Hepatocyte (in vitro differentiated cells): ENCODE measurements at regions not wholly inside any gene's neighbourhood (a gene's known extent, or its start where the extent isn't known, plus 50 kb on each side); places are given as distances from the start of the nearest gene placed in this dataset.

Experiments
- DNase-seq: peaks from one replicate; pipeline ENCODE4 v3.0.0-alpha.2; 2016; ENCODE audit warnings: low spot score
- H2AFZ ChIP-seq: fragments of 200-600 bp; sonication (generic); 2 replicates; pipeline ENCODE4 v1.6.0; 2016; ENCODE audit warnings: antibody characterized with exemption, mild to moderate bottlenecking
- H3K27ac ChIP-seq: fragments of 200-600 bp; sonication (generic); 2 replicates; pipeline ENCODE4 v1.5.1; 2016; ENCODE audit warnings: mild to moderate bottlenecking
- H3K27me3 ChIP-seq: fragments of 200-600 bp; sonication (generic); 2 replicates; pipeline ENCODE4 v1.6.1; 2016
- H3K36me3 ChIP-seq: fragments of 200-600 bp; sonication (generic); replicated peaks from 2 replicates; pipeline ENCODE4 v1.5.1; 2016; ENCODE audit warnings: low read depth; ENCODE audit not compliant: insufficient read depth
- H3K4me1 ChIP-seq: fragments of 200-600 bp; sonication (generic); 2 replicates; pipeline ENCODE4 v1.5.1; 2016; ENCODE audit warnings: mild to moderate bottlenecking, moderate library complexity; ENCODE audit not compliant: insufficient read depth
- H3K4me2 ChIP-seq: fragments of 200-600 bp; sonication (generic); 2 replicates; pipeline ENCODE4 v1.6.0; 2016
- H3K4me3 ChIP-seq: fragments of 200-600 bp; sonication (generic); 2 replicates; pipeline ENCODE4 v1.5.1; 2016; ENCODE audit warnings: mild to moderate bottlenecking
- H3K79me2 ChIP-seq: fragments of 200-600 bp; sonication (generic); 2 replicates; pipeline ENCODE4 v1.6.0; 2017; ENCODE audit warnings: mild to moderate bottlenecking
- H3K9me2 ChIP-seq: fragments of 200-600 bp; sonication (generic); replicated peaks from 2 replicates; pipeline ENCODE4 v1.6.0; 2017; ENCODE audit warnings: mild to moderate bottlenecking; ENCODE audit not compliant: insufficient read depth
- H3K9me3 ChIP-seq: fragments of 200-600 bp; sonication (generic); 2 replicates; pipeline ENCODE4 v1.5.1; 2016; ENCODE audit warnings: low read depth, mild to moderate bottlenecking
- H4K20me1 ChIP-seq: fragments of 200-600 bp; sonication (generic); 2 replicates; pipeline ENCODE4 v1.6.0; 2016; ENCODE audit warnings: mild to moderate bottlenecking; ENCODE audit not compliant: insufficient read depth, poor library complexity, severe bottlenecking
- EZH2 ChIP-seq: fragments of 200-600 bp; sonication (generic); IDR thresholded peaks from 2 replicates; pipeline ENCODE4 v1.6.1; 2016; ENCODE audit warnings: antibody characterized with exemption, mild to moderate bottlenecking, borderline replicate concordance
- EZH2phosphoT487 ChIP-seq: fragments of 200-600 bp; sonication (generic); IDR thresholded peaks from one replicate; pipeline ENCODE4 v1.6.1; 2018; ENCODE audit warnings: antibody characterized with exemption, mild to moderate bottlenecking, low read depth, moderate library complexity; ENCODE audit not compliant: unreplicated experiment, severe bottlenecking
- WGBS: methylation state at CpG from one replicate; pipeline ENCODE4 v1.1.6; 2016; ENCODE audit warnings: low lambda C conversion rate; ENCODE audit errors: missing lambda C conversion rate; 5-methylcytosine and 5-hydroxymethylcytosine counted together
- TF ChIP-seq, protein P1 (sequence below): fragments of 200-600 bp; sonication (generic); IDR thresholded peaks from 2 replicates; pipeline ENCODE4 v1.5.1; 2016; ENCODE audit warnings: antibody characterized with exemption, mild to moderate bottlenecking; ENCODE audit not compliant: poor library complexity

DNA sequence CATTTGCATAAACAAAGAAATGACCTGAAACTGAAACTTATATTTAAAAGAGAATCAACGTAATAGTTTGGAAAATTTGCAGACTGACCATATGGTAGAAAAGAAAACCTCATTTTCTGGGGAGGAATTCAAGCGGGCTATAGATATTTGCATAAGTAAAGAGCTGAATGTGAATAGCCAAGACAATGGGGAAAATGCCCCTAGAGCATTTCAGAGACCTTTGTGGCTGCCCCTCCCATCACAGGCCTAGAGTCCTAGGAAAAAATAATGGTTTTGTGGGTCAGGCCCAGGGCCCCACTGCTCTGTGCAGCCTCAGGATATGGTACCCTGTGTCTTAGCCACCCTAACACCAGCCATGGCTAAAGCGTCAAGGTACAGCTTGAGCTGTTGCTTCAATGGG, 480.6 kb upstream of the MBL2 start:
- DNase-seq: no peak
- H3K36me3 ChIP-seq: no peaks in the 10 kb centered on the region
- no peaks in the 10 kb centered on the region for H3K4me1 ChIP-seq
- no peak overlapping the region for H3K4me3 ChIP-seq
- 65% methylated on average over 3 of the region's 3 CpGs for WGBS
- no peak overlapping the region for H2AFZ ChIP-seq
- H4K20me1 ChIP-seq: no peaks in the 10 kb centered on the region
- no peaks in the 10 kb centered on the region for H3K79me2 ChIP-seq
- H3K4me2 ChIP-seq: no peak overlapping the region
- no peak overlapping the region for H3K27ac ChIP-seq
- no peaks in the 10 kb centered on the region for H3K27me3 ChIP-seq
- TF ChIP-seq EZH2phosphoT487: no peak
- TF ChIP-seq, protein P1, sequence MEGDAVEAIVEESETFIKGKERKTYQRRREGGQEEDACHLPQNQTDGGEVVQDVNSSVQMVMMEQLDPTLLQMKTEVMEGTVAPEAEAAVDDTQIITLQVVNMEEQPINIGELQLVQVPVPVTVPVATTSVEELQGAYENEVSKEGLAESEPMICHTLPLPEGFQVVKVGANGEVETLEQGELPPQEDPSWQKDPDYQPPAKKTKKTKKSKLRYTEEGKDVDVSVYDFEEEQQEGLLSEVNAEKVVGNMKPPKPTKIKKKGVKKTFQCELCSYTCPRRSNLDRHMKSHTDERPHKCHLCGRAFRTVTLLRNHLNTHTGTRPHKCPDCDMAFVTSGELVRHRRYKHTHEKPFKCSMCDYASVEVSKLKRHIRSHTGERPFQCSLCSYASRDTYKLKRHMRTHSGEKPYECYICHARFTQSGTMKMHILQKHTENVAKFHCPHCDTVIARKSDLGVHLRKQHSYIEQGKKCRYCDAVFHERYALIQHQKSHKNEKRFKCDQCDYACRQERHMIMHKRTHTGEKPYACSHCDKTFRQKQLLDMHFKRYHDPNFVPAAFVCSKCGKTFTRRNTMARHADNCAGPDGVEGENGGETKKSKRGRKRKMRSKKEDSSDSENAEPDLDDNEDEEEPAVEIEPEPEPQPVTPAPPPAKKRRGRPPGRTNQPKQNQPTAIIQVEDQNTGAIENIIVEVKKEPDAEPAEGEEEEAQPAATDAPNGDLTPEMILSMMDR: no peak
- TF ChIP-seq EZH2: no peak
- no peaks in the 10 kb centered on the region for H3K9me3 ChIP-seq
- H3K9me2 ChIP-seq: no peaks in the 10 kb centered on the region

DNA sequence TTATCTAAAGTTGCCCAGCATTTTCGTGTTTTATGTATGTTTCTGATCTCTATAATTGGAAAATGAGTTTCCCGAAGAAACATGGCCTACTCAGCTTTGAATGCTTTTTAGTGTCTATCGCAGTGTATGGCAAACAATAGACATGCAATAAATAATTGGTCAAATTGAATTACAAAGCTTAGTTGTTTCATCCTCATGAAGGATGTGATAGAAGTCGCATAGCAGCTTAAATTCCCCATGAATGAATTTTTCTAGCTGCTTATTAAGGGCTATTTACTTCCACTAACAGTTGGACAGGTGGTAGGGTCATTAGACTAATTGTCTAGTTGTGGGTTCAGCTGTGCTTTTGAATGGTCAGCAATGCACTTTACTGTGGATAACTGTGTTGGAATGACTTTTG, 467.3 kb upstream of the MBL2 start:
- WGBS: 84% methylated on average over 4 of the region's 4 CpGs
- Histone ChIP-seq H4K20me1 (no peaks in the 10 kb centered on the region), H3K4me3 (no peak overlapping the region), H2AFZ (no peak overlapping the region), H3K9me2 (no peaks in the 10 kb centered on the region), H3K4me2 (no peak overlapping the region), H3K27me3 (no peaks in the 10 kb centered on the region), H3K9me3 (no peaks in the 10 kb centered on the region), H3K36me3 (no peaks in the 10 kb centered on the region), H3K79me2 (no peaks in the 10 kb centered on the region), H3K27ac (no peak overlapping the region), H3K4me1 (no peaks in the 10 kb centered on the region)
- no peak for TF ChIP-seq EZH2
- TF ChIP-seq EZH2phosphoT487: no peak
- TF ChIP-seq, protein P1: no peak
- no peak for DNase-seq

DNA sequence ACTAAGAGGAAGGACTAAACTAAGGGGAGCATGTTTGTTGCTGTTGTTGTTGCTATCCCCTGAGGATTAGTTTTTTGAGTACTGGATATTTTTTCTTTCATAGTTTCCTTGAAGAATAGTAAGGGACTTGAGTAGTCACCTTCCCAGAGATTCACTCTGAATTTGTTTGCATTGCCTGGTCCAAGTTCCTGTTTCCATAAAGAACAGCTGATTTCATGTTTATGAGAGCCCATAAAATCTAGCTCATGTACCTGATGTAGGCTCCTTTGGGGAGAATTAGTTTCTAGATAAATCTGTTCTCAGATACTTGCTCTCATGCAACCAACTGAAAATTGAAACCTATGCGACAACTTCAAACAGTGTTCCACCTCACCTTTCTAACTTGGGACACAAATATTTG, 464.4 kb upstream of the MBL2 start:
- 94% methylated on average over 1 of the region's 1 CpG for WGBS
- H3K27me3 ChIP-seq: no peaks in the 10 kb centered on the region
- TF ChIP-seq EZH2phosphoT487 (no peak), EZH2 (no peak)
- TF ChIP-seq, protein P1: no peak

DNA sequence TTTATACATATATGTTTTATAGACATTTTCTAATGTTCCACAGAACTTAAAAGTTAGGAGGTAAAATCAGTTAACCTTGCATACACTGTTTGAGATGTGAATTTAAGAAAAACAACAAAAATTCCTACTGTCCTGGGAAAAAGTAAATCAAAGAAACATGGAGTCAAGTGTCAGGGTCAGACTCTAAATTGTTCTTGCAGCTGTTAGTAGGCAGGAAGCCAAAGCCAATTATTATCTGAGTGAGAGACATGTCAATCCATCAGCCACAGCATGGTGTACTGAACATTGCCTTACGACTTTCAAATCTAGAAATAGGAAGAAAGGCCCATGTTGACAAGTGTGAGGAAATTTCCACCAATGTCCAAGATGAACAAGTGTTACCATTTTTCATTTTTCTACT, 461.2 kb upstream of the MBL2 start:
- Histone ChIP-seq H3K9me2 (no peaks in the 10 kb centered on the region), H3K27ac (no peak overlapping the region), H2AFZ (no peak overlapping the region), H3K27me3 (no peaks in the 10 kb centered on the region), H3K4me3 (no peak overlapping the region), H3K4me2 (no peak overlapping the region), H3K9me3 (no peaks in the 10 kb centered on the region), H3K36me3 (no peaks in the 10 kb centered on the region), H3K79me2 (no peaks in the 10 kb centered on the region), H3K4me1 (no peaks in the 10 kb centered on the region), H4K20me1 (no peaks in the 10 kb centered on the region)
- TF ChIP-seq EZH2: no peak
- no peak for TF ChIP-seq EZH2phosphoT487
- TF ChIP-seq, protein P1: no peak
- WGBS: 61% methylated on average over 1 of the region's 1 CpG
- no peak for DNase-seq

More for the DNA sequence above, 464.4 kb upstream of the MBL2 start:
- H3K79me2 ChIP-seq: no peaks in the 10 kb centered on the region
- H3K9me2 ChIP-seq: no peaks in the 10 kb centered on the region
- H2AFZ ChIP-seq: no peak overlapping the region
- no peak overlapping the region for H3K27ac ChIP-seq
- no peaks in the 10 kb centered on the region for H4K20me1 ChIP-seq
- peak; percentile 23 for DNase-seq
- no peaks in the 10 kb centered on the region for H3K36me3 ChIP-seq
- no peak overlapping the region for H3K4me2 ChIP-seq
- H3K9me3 ChIP-seq: no peaks in the 10 kb centered on the region
- no peak overlapping the region for H3K4me3 ChIP-seq
- no peaks in the 10 kb centered on the region for H3K4me1 ChIP-seq
